Mammary epithelial cell (primary cell): ENCODE measurements at regions not wholly inside any gene's neighbourhood (a gene's known extent, or its start where the extent isn't known, plus 50 kb on each side); places are given as distances from the start of the nearest gene placed in this dataset.

Experiments used
- CTCF ChIP-seq, 2 donors: IDR thresholded peaks in 1 of 2; conservative IDR thresholded peaks in 1 of 2; 2 replicates each; pipeline ENCODE4 v1.5.1; 2011 to 2012; ENCODE audit warnings: inconsistent platforms in 2 of 2, low read length in 2 of 2, mild to moderate bottlenecking in 2 of 2, control low read depth in 1 of 2, low read depth in 1 of 2; ENCODE audit not compliant: insufficient read depth in 1 of 2; ENCODE audit errors: extremely low read depth in 1 of 2
- EZH2 ChIP-seq: IDR thresholded peaks from 2 replicates; pipeline ENCODE4 v1.6.1; 2012; ENCODE audit warnings: low read length, inconsistent platforms, borderline replicate concordance

GRCh38 chr2:4576075-4576474 lies 872.7 kb downstream of the DCDC2C start:
- TF ChIP-seq EZH2 (no peak), CTCF (conservative IDR thresholded peaks at IDR 0.05 in 1 of 2, IDR thresholded peaks at IDR 0.05 in 1 of 2; ENCODE audit: extremely low read depth in 1 of 2, insufficient read depth in 1 of 2, low read depth in 1 of 2, low read length in 2 of 2) (no peak)
